ENCODE measurements at regions not wholly inside any gene's neighbourhood (a gene's known extent, or its start where the extent isn't known, plus 50 kb on each side); places are given as distances from the start of the nearest gene placed in this dataset.
A peak's percentile ranks its signal among the peaks of the same experiment; 100 is the strongest.
"Not testable (repeated sequence)": the region's sequence is repeated elsewhere in the genome, so short reads cannot be mapped to it uniquely, and the experiment has no call there.

GRCh38 chr11:79667380-79667779 is 226.6 kb upstream of the TENM4 start:
- no peak for DNase-seq

GRCh38 chr11:79663017-79663416 is 222.2 kb upstream of the TENM4 start:
- peak; percentile 100 for DNase-seq

GRCh38 chr11:79661373-79661772 is 220.5 kb upstream of the TENM4 start:
- peak; percentile 44 for DNase-seq

- peak; percentile 26 for DNase-seq
Measured at GRCh38 chr11:79648766-79649520, 208.1 kb upstream of the TENM4 start.

- DNase-seq = no peak
Measured at GRCh38 chr11:79637219-79637618, 196.4 kb upstream of the TENM4 start.

GRCh38 chr11:79634905-79635304 is 194.1 kb upstream of the TENM4 start:
- DNase-seq = no peak

- no peak for DNase-seq
Measured at GRCh38 chr11:79627281-79627680, 186.5 kb upstream of the TENM4 start.

GRCh38 chr11:79626135-79627075 is 185.6 kb upstream of the TENM4 start:
- DNase-seq = no peak

- DNase-seq = no peak
Measured at GRCh38 chr11:79623375-79623774, 182.5 kb upstream of the TENM4 start.

- no peak for DNase-seq
Measured at GRCh38 chr11:79617561-79617960, 176.7 kb upstream of the TENM4 start.

- DNase-seq = no peak
Measured at GRCh38 chr11:79616392-79616851, 175.6 kb upstream of the TENM4 start.

- DNase-seq = no peak
Measured at GRCh38 chr11:79615425-79615824, 174.6 kb upstream of the TENM4 start.

- no peak for DNase-seq
Measured at GRCh38 chr11:79610678-79611077, 169.8 kb upstream of the TENM4 start.

GRCh38 chr11:79610139-79610538 is 169.3 kb upstream of the TENM4 start:
- DNase-seq = no peak

- no peak for DNase-seq
Measured at GRCh38 chr11:79609511-79609910, 168.7 kb upstream of the TENM4 start.

GRCh38 chr11:79606461-79606860 is 165.6 kb upstream of the TENM4 start:
- not testable (repeated sequence) for DNase-seq

GRCh38 chr11:79600711-79601110 is 159.9 kb upstream of the TENM4 start:
- peak; percentile 98 for DNase-seq

- peak; percentile 84 for DNase-seq
Measured at GRCh38 chr11:79594834-79595233, 154.0 kb upstream of the TENM4 start.

GRCh38 chr11:79592824-79593223 is 152.0 kb upstream of the TENM4 start:
- DNase-seq = no peak

GRCh38 chr11:79592406-79592805 is 151.6 kb upstream of the TENM4 start:
- no peak for DNase-seq

GRCh38 chr11:79582434-79582833 is 141.6 kb upstream of the TENM4 start:
- DNase-seq = no peak

GRCh38 chr11:79579063-79579462 is 138.2 kb upstream of the TENM4 start:
- DNase-seq = peak; percentile 27

- DNase-seq = peak; percentile 86
Measured at GRCh38 chr11:79578116-79578515, 137.3 kb upstream of the TENM4 start.

- DNase-seq = no peak
Measured at GRCh38 chr11:79575701-79576100, 134.9 kb upstream of the TENM4 start.

All from NCI-H2171 treated with DMSO at 0.1 percent for 48 hours (cell line).